ENCODE measurements at regions not wholly inside any gene's neighbourhood (a gene's known extent, or its start where the extent isn't known, plus 50 kb on each side); places are given as distances from the start of the nearest gene placed in this dataset.
A peak's percentile ranks its signal among the peaks of the same experiment; 100 is the strongest.

DNA sequence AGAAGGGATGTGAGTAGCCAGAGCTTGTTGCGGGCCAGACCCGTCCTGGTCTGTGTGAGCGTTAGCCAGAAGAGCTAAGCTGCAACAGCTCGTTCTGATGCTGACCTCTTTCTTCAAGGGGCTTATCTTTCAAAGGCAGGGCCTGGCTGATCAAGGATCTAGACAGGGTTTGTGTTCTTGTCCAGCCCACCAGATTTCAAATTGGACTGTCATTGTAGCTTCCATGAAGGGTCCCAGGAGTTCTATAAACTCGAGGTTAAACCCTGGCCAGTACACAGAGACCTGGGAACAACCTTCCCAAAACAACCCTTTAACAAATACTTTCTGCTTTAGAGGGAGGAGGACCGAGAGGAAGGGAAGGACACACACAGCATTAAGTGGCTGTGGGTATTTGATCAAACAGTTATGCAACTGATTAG is 153.0 kb upstream of the TUT7 start:
- H3K27ac ChIP-seq: no peak overlapping the region
- H2AFZ ChIP-seq: peak overlapping the region; percentile 19
- H3K27me3 ChIP-seq: no peaks in the 10 kb centered on the region
- no peak overlapping the region for H3K4me3 ChIP-seq
- no peaks in the 10 kb centered on the region for H3K79me2 ChIP-seq
- 57% methylated on average over 6 of the region's 6 CpGs for WGBS (ENCODE audit: low lambda C conversion rate, missing lambda C conversion rate)
- H4K20me1 ChIP-seq (ENCODE audit: insufficient read depth, poor library complexity, severe bottlenecking): no peaks in the 10 kb centered on the region
- no peaks in the 10 kb centered on the region for H3K9me2 ChIP-seq (replicated peaks; ENCODE audit: insufficient read depth)
- H3K4me2 ChIP-seq: no peak overlapping the region
- no peak for TF ChIP-seq EZH2phosphoT487 (IDR thresholded peaks at IDR 0.05; ENCODE audit: low read depth, severe bottlenecking, unreplicated experiment)
- TF ChIP-seq CTCF (IDR thresholded peaks at IDR 0.05; ENCODE audit: poor library complexity): no peak
- TF ChIP-seq EZH2 (IDR thresholded peaks at IDR 0.05; ENCODE audit: borderline replicate concordance): no peak
- H3K36me3 ChIP-seq (replicated peaks; ENCODE audit: insufficient read depth, low read depth): no peaks in the 10 kb centered on the region
- H3K4me1 ChIP-seq (ENCODE audit: insufficient read depth): no peaks in the 10 kb centered on the region
- no peak for DNase-seq (ENCODE audit: low spot score)
- no peaks in the 10 kb centered on the region for H3K9me3 ChIP-seq (ENCODE audit: low read depth)

DNA sequence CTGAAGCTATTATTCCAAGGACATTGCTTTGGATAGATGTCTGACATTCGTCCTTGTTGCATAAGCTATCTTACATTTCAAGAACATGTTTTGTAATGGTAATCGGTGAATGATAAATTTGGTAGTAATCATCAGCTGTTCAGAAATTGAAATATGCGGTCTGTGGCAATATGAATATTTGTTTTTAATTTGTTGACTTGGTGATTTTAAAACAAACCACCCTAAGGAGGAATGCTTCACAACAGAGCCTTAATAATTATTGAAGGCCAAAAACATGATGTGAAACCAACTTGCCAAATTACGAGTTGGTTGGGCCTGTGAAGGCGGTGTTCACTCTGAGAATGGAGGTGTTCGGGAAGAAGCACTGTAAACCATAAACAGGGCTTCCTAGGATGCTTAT is 149.7 kb upstream of the TUT7 start:
- 98% methylated on average over 6 of the region's 6 CpGs for WGBS (ENCODE audit: low lambda C conversion rate, missing lambda C conversion rate)

GRCh38 chr9:86503314-86503713 is 149.1 kb upstream of the TUT7 start:
- no peak overlapping the region for H3K4me3 ChIP-seq
- H3K4me1 ChIP-seq (ENCODE audit: insufficient read depth): no peaks in the 10 kb centered on the region
- H3K27me3 ChIP-seq: no peaks in the 10 kb centered on the region
- TF ChIP-seq CTCF (IDR thresholded peaks at IDR 0.05; ENCODE audit: poor library complexity) (no peak), EZH2 (IDR thresholded peaks at IDR 0.05; ENCODE audit: borderline replicate concordance) (no peak), EZH2phosphoT487 (IDR thresholded peaks at IDR 0.05; ENCODE audit: low read depth, severe bottlenecking, unreplicated experiment) (no peak)
- H3K9me3 ChIP-seq (ENCODE audit: low read depth): no peaks in the 10 kb centered on the region
- no peaks in the 10 kb centered on the region for H3K79me2 ChIP-seq
- H3K36me3 ChIP-seq (replicated peaks; ENCODE audit: insufficient read depth, low read depth): no peaks in the 10 kb centered on the region
- H3K4me2 ChIP-seq: no peak overlapping the region
- no peaks in the 10 kb centered on the region for H3K9me2 ChIP-seq (replicated peaks; ENCODE audit: insufficient read depth)
- DNase-seq (ENCODE audit: low spot score): no peak
- no peak overlapping the region for H3K27ac ChIP-seq
- 39% methylated on average over 1 of the region's 1 CpG for WGBS (ENCODE audit: low lambda C conversion rate, missing lambda C conversion rate)
- no peak overlapping the region for H2AFZ ChIP-seq
- no peaks in the 10 kb centered on the region for H4K20me1 ChIP-seq (ENCODE audit: insufficient read depth, poor library complexity, severe bottlenecking)

More for the DNA sequence above, 149.7 kb upstream of the TUT7 start:
- no peak overlapping the region for H2AFZ ChIP-seq
- H4K20me1 ChIP-seq (ENCODE audit: insufficient read depth, poor library complexity, severe bottlenecking): no peaks in the 10 kb centered on the region
- H3K9me2 ChIP-seq (replicated peaks; ENCODE audit: insufficient read depth): no peaks in the 10 kb centered on the region
- no peaks in the 10 kb centered on the region for H3K79me2 ChIP-seq
- no peak for DNase-seq (ENCODE audit: low spot score)
- TF ChIP-seq CTCF (IDR thresholded peaks at IDR 0.05; ENCODE audit: poor library complexity) (no peak), EZH2phosphoT487 (IDR thresholded peaks at IDR 0.05; ENCODE audit: low read depth, severe bottlenecking, unreplicated experiment) (no peak), EZH2 (IDR thresholded peaks at IDR 0.05; ENCODE audit: borderline replicate concordance) (no peak)
- no peaks in the 10 kb centered on the region for H3K27me3 ChIP-seq
- no peak overlapping the region for H3K4me3 ChIP-seq
- no peaks in the 10 kb centered on the region for H3K9me3 ChIP-seq (ENCODE audit: low read depth)
- no peaks in the 10 kb centered on the region for H3K4me1 ChIP-seq (ENCODE audit: insufficient read depth)
- H3K36me3 ChIP-seq (replicated peaks; ENCODE audit: insufficient read depth, low read depth): no peaks in the 10 kb centered on the region
- H3K4me2 ChIP-seq: no peak overlapping the region
- H3K27ac ChIP-seq: no peak overlapping the region

All from hepatocyte (in vitro differentiated cells).